Kidney (tissue), 13 donors: ENCODE measurements at regions not wholly inside any gene's neighbourhood (a gene's known extent, or its start where the extent isn't known, plus 50 kb on each side); places are given as distances from the start of the nearest gene placed in this dataset.

Experiments
- DNase-seq, 5 donors: peaks; one replicate each; pipeline ENCODE4 v3.0.0-alpha.2; 2013 to 2020
- FAIRE-seq: peaks from 2 replicates; lab custom pipeline; 2012; peaks lifted over from hg19 to GRCh38; lab: Jason Lieb, UNC
- H3K27ac ChIP-seq, 2 donors: one replicate each; pipeline ENCODE4 v1.7.0; 2013; ENCODE audit warnings: low read depth in 2 of 2, low read length in 2 of 2, inconsistent platforms in 1 of 2
- H3K27me3 ChIP-seq: one replicate; pipeline ENCODE4 v1.7.1; 2013; ENCODE audit warnings: low read length, inconsistent platforms; ENCODE audit not compliant: control insufficient read depth, insufficient read depth
- H3K36me3 ChIP-seq, 3 donors: one replicate each; pipeline versions ENCODE4 v1.7.0 to v1.7.1; 2013; ENCODE audit warnings: low read length in 3 of 3, control low read depth in 1 of 3, inconsistent platforms in 1 of 3; ENCODE audit not compliant: insufficient read depth in 3 of 3, control insufficient read depth in 2 of 3
- H3K4me1 ChIP-seq, 3 donors: one replicate each; pipeline versions ENCODE4 v1.7.0 to v1.7.1; 2013; ENCODE audit warnings: low read length in 3 of 3, inconsistent platforms in 1 of 3, low read depth in 1 of 3; ENCODE audit not compliant: control insufficient read depth in 2 of 3, insufficient read depth in 2 of 3
- H3K4me3 ChIP-seq, 3 donors: one replicate each; pipeline versions ENCODE4 v1.7.0 to v1.8.1; 2013; ENCODE audit warnings: low read length in 3 of 3, control low read depth in 1 of 3, inconsistent platforms in 1 of 3
- H3K9ac ChIP-seq, 3 donors: one replicate each; pipeline versions ENCODE4 v1.7.0 to v1.7.1; 2013; ENCODE audit warnings: low read length in 3 of 3, control low read depth in 1 of 3, inconsistent platforms in 1 of 3
- H3K9me3 ChIP-seq, 3 donors: one replicate each; pipeline versions ENCODE4 v1.7.0 to v1.7.1; 2013; ENCODE audit warnings: low read length in 3 of 3, control low read depth in 1 of 3, inconsistent platforms in 1 of 3; ENCODE audit not compliant: control insufficient read depth in 2 of 3, insufficient read depth in 1 of 3
- intact Hi-C: fragments of 100-400 bp; cut with DNase I; formaldehyde crosslinking; loops from one replicate; pipeline ENCODE4 v1.11.1; 2022
- TF ChIP-seq, protein P1 (sequence below): IDR thresholded peaks from 3 replicates; pipeline ENCODE4 v1.5.1; 2012; ENCODE audit warnings: mild to moderate bottlenecking, moderate library complexity, borderline replicate concordance; ENCODE audit not compliant: insufficient read depth; ENCODE audit errors: extremely low read depth
- donor health status: control.
- donor health status: control.
- donor health status: control.
- donor health status: control.
- donor health status: control.
- donor health status: DM: yes; HTN: yes; CAD: no.
- donor health status: Normal renal cell carcinoma (clear cell type).

GRCh38 chr3:154510780-154511179, 80.8 kb upstream of the GPR149 start:
- intact Hi-C loops, result no loop called here
- H3K36me3 ChIP-seq, result no peaks in the 10 kb centered on the region
- H3K27ac ChIP-seq, result no peak overlapping the region
- FAIRE-seq (no peak), DNase-seq (no peak)
- H3K9ac ChIP-seq, result no peak overlapping the region
- peaks cover 0 to 4% (median 0%) of the 10 kb centered on the region in 3 donors for H3K9me3 ChIP-seq
- TF ChIP-seq, protein P1, sequence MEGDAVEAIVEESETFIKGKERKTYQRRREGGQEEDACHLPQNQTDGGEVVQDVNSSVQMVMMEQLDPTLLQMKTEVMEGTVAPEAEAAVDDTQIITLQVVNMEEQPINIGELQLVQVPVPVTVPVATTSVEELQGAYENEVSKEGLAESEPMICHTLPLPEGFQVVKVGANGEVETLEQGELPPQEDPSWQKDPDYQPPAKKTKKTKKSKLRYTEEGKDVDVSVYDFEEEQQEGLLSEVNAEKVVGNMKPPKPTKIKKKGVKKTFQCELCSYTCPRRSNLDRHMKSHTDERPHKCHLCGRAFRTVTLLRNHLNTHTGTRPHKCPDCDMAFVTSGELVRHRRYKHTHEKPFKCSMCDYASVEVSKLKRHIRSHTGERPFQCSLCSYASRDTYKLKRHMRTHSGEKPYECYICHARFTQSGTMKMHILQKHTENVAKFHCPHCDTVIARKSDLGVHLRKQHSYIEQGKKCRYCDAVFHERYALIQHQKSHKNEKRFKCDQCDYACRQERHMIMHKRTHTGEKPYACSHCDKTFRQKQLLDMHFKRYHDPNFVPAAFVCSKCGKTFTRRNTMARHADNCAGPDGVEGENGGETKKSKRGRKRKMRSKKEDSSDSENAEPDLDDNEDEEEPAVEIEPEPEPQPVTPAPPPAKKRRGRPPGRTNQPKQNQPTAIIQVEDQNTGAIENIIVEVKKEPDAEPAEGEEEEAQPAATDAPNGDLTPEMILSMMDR, result no peak
- H3K4me1 ChIP-seq, result no peaks in the 10 kb centered on the region
- H3K27me3 ChIP-seq, result no peaks in the 10 kb centered on the region
- H3K4me3 ChIP-seq, result no peak overlapping the region

- FAIRE-seq (no peak), DNase-seq (no peak)
Measured at GRCh38 chr3:154507727-154508126, 77.7 kb upstream of the GPR149 start.

DNA sequence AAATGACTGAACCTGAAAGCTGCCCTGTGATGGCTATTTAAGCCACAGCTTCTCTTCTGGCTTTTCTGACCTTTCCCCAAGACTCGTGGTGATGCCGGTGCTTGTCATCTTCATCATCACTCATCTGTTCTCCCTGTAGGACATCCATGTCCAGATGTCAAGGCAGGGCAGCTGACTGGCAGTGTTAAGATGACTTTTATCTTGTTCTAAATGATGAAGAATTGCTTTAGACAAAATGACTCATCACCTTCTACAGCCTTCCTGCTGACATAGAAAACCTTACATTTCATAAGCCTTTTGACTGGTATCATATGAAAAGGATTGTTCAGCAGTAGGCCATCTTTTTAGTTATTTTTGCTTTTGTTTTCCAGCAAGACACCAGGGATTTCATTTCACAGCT, 67.0 kb upstream of the GPR149 start:
- Histone ChIP-seq H3K27ac (no peak overlapping the region), H3K27me3 (no peaks in the 10 kb centered on the region), H3K36me3 (no peaks in the 10 kb centered on the region), H3K4me1 (no peaks in the 10 kb centered on the region), H3K4me3 (no peak overlapping the region), H3K9ac (no peak overlapping the region), H3K9me3 (no peaks in the 10 kb centered on the region)
- intact Hi-C loops, result no loop called here
- TF ChIP-seq, protein P1, result no peak
- FAIRE-seq, result no peak
- no peak for DNase-seq

More at GRCh38 chr3:154507727-154508126, 77.7 kb upstream of the GPR149 start:
- no peak overlapping the region for H3K4me3 ChIP-seq
- peaks cover 0 to 4% (median 0%) of the 10 kb centered on the region in 3 donors for H3K9me3 ChIP-seq
- no peaks in the 10 kb centered on the region for H3K4me1 ChIP-seq
- H3K36me3 ChIP-seq, result no peaks in the 10 kb centered on the region
- H3K9ac ChIP-seq, result no peak overlapping the region
- H3K27ac ChIP-seq, result no peak overlapping the region
- no peaks in the 10 kb centered on the region for H3K27me3 ChIP-seq
- intact Hi-C loops, result no loop called here
- TF ChIP-seq, protein P1, result no peak

GRCh38 chr3:154496540-154496939, 66.5 kb upstream of the GPR149 start:
- Histone ChIP-seq H3K4me1 (no peaks in the 10 kb centered on the region), H3K36me3 (no peaks in the 10 kb centered on the region), H3K4me3 (no peak overlapping the region), H3K27ac (no peak overlapping the region), H3K27me3 (no peaks in the 10 kb centered on the region), H3K9ac (no peak overlapping the region), H3K9me3 (no peaks in the 10 kb centered on the region)
- TF ChIP-seq, protein P1, result no peak
- intact Hi-C loops, result no loop called here
- DNase-seq (no peak), FAIRE-seq (no peak)
